ENCODE measurements at regions not wholly inside any gene's neighbourhood (a gene's known extent, or its start where the extent isn't known, plus 50 kb on each side); places are given as distances from the start of the nearest gene placed in this dataset.

DNA sequence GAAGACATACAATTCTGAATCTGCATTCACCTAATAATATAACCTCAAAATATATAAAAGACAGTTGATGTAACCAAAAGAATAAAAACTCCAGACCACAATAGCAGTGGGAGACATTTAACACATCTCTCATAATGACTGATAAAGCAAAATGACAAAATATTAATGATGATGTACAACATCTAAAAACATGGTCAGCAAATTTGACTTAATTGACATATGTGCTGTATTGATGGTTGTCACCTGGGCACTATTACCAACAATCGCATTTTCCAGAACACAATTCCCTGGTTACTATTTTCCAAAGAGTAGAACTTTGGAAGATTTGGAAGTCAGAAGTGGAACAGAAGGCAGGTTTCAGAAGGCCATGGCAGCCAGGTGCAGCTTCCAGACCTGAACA is 899.5 kb upstream of the CELF2 start:
- no peak overlapping the region for H3K4me3 ChIP-seq
- no peak for TF ChIP-seq CTCF (IDR thresholded peaks at IDR 0.05)
- TF ChIP-seq POLR2AphosphoS5 (IDR thresholded peaks at IDR 0.05) = no peak
- TF ChIP-seq EP300 (IDR thresholded peaks at IDR 0.05) = no peak
- no peak for TF ChIP-seq POLR2A (IDR thresholded peaks at IDR 0.05)
- DNase-seq = no peak
- no peaks in the 10 kb centered on the region for H3K4me1 ChIP-seq
- no peaks in the 10 kb centered on the region for H3K36me3 ChIP-seq
- intact Hi-C loops (cut with DNase I) = no loop called here
- peaks cover 0 to 4% (median 0%) of the 10 kb centered on the region in 4 donors for H3K9me3 ChIP-seq
- no peaks in the 10 kb centered on the region for H3K27me3 ChIP-seq
- no peak overlapping the region for H3K27ac ChIP-seq
- 97 to 98% methylated on average over 1 of the region's 1 CpG for WGBS, 2 donors

DNA sequence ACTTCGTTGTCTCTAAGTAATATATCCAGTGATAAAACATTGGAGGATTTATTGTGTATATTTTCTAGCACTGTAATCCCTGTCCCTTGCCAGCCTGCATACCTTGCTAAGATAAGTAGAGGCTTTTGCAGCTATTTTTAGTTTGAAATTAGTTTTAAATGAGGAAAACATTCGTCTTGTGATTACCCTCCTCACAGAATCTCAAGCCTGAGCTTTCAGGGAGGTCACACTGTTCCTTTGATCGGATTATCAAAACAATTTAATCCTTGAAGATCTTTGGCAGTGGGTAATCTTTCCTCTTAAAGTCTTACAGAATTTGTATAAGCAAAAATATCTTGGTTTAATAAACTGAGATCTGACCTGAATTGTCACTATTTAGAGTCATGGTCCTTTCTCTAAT is 897.0 kb upstream of the CELF2 start:
- H3K27ac ChIP-seq = no peak overlapping the region
- peaks cover 0 to 4% (median 0%) of the 10 kb centered on the region in 4 donors for H3K9me3 ChIP-seq
- H3K4me3 ChIP-seq = no peak overlapping the region
- no peak for DNase-seq
- WGBS, 2 donors = 52 to 71% methylated on average over 3 of the region's 3 CpGs
- intact Hi-C loops (cut with DNase I) = no loop called here
- H3K4me1 ChIP-seq = no peaks in the 10 kb centered on the region
- no peaks in the 10 kb centered on the region for H3K27me3 ChIP-seq
- H3K36me3 ChIP-seq = no peaks in the 10 kb centered on the region
- TF ChIP-seq POLR2A (IDR thresholded peaks at IDR 0.05) = no peak
- TF ChIP-seq EP300 (IDR thresholded peaks at IDR 0.05) = no peak
- TF ChIP-seq POLR2AphosphoS5 (IDR thresholded peaks at IDR 0.05) = no peak
- no peak for TF ChIP-seq CTCF (IDR thresholded peaks at IDR 0.05)

DNA sequence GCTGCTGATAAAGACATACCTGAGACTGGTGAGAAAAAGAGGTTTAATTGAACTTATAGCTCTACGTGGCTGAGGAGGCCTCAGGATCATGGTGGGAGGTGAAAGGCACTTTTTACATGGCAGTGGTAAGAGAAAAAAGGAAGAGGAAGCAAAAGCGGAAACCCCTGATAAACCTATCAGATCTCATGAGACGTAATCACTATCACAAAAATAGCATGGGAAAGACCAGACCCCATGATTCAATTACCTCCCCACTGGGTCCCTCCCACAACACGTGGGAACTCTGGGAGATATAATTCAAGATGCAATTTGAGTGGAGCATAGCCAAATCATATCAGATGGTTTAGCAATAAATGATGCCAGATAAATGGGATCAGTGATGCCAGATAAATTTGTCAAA is 892.0 kb upstream of the CELF2 start:
- Histone ChIP-seq H3K36me3 (no peaks in the 10 kb centered on the region), H3K27me3 (no peaks in the 10 kb centered on the region), H3K4me1 (no peaks in the 10 kb centered on the region), H3K4me3 (no peak overlapping the region), H3K9me3 (no peaks in the 10 kb centered on the region), H3K27ac (no peak overlapping the region)
- intact Hi-C loops (cut with DNase I) = no loop called here
- WGBS, 2 donors = 71 to 78% methylated on average over 4 of the region's 4 CpGs
- DNase-seq = no peak
- TF ChIP-seq POLR2AphosphoS5 (IDR thresholded peaks at IDR 0.05) (no peak), EP300 (IDR thresholded peaks at IDR 0.05) (no peak), POLR2A (IDR thresholded peaks at IDR 0.05) (no peak)

GRCh38 chr10:10126218-10126617 is 891.5 kb upstream of the CELF2 start:
- no peak overlapping the region for H3K4me3 ChIP-seq
- TF ChIP-seq POLR2A (IDR thresholded peaks at IDR 0.05) = no peak
- no peak for TF ChIP-seq EP300 (IDR thresholded peaks at IDR 0.05)
- TF ChIP-seq CTCF (IDR thresholded peaks at IDR 0.05) = no peak
- TF ChIP-seq POLR2AphosphoS5 (IDR thresholded peaks at IDR 0.05) = no peak
- no peak overlapping the region for H3K27ac ChIP-seq
- no peak for DNase-seq
- intact Hi-C loops (cut with DNase I) = no loop called here
- H3K36me3 ChIP-seq = no peaks in the 10 kb centered on the region
- no peaks in the 10 kb centered on the region for H3K27me3 ChIP-seq
- WGBS, 2 donors = 96% methylated on average over 3 of the region's 3 CpGs
- H3K9me3 ChIP-seq = no peaks in the 10 kb centered on the region
- H3K4me1 ChIP-seq = no peaks in the 10 kb centered on the region

GRCh38 chr10:10128387-10128786 is 889.3 kb upstream of the CELF2 start:
- H3K27me3 ChIP-seq = no peaks in the 10 kb centered on the region
- intact Hi-C loops (cut with DNase I) = no loop called here
- no peak overlapping the region for H3K4me3 ChIP-seq
- H3K9me3 ChIP-seq = no peaks in the 10 kb centered on the region
- 69 to 84% methylated on average over 3 of the region's 3 CpGs for WGBS, 2 donors
- peaks cover 0 to 8% (median 0%) of the 10 kb centered on the region in 4 donors for H3K4me1 ChIP-seq
- no peak for TF ChIP-seq EP300 (IDR thresholded peaks at IDR 0.05)
- TF ChIP-seq CTCF (IDR thresholded peaks at IDR 0.05) = no peak
- TF ChIP-seq POLR2AphosphoS5 (IDR thresholded peaks at IDR 0.05) = no peak
- no peak overlapping the region for H3K27ac ChIP-seq
- no peak for DNase-seq
- H3K36me3 ChIP-seq = no peaks in the 10 kb centered on the region
